HG02885 (cell line): ENCODE measurements at regions not wholly inside any gene's neighbourhood (a gene's known extent, or its start where the extent isn't known, plus 50 kb on each side); places are given as distances from the start of the nearest gene placed in this dataset.
"Not testable (repeated sequence)": the region's sequence is repeated elsewhere in the genome, so short reads cannot be mapped to it uniquely, and the experiment has no call there.

Source experiments
- ATAC-seq: cut with Tn5 transposase; IDR thresholded peaks from one replicate; pipeline ENCODE4 v1.9.1; 2021; ENCODE audit warnings: mild to moderate bottlenecking; ENCODE audit not compliant: unreplicated experiment, poor library complexity

- ATAC-seq = no peak
Observed at GRCh38 chr4:38367642-38368174, 296.3 kb upstream of the KLF3 start.

GRCh38 chr4:38368613-38369012 is 295.4 kb upstream of the KLF3 start:
- no peak for ATAC-seq

GRCh38 chr4:38371391-38371851 is 292.6 kb upstream of the KLF3 start:
- ATAC-seq = no peak

GRCh38 chr4:38373375-38373774 is 290.6 kb upstream of the KLF3 start:
- ATAC-seq = no peak

- ATAC-seq = no peak
Observed at GRCh38 chr4:38377195-38377594, 286.8 kb upstream of the KLF3 start.

GRCh38 chr4:38378478-38378877 is 285.5 kb upstream of the KLF3 start:
- no peak for ATAC-seq

GRCh38 chr4:38381788-38382187 is 282.2 kb upstream of the KLF3 start:
- ATAC-seq = no peak

- ATAC-seq = no peak
Observed at GRCh38 chr4:38382520-38382919, 281.5 kb upstream of the KLF3 start.

GRCh38 chr4:38383646-38384121 is 280.3 kb upstream of the KLF3 start:
- no peak for ATAC-seq

GRCh38 chr4:38385093-38386004 is 278.6 kb upstream of the KLF3 start:
- ATAC-seq = no peak

- ATAC-seq = no peak
Observed at GRCh38 chr4:38386005-38386551, 277.9 kb upstream of the KLF3 start.

- no peak for ATAC-seq
Observed at GRCh38 chr4:38386654-38387188, 277.3 kb upstream of the KLF3 start.

- ATAC-seq = no peak
Observed at GRCh38 chr4:38387348-38387747, 276.7 kb upstream of the KLF3 start.

GRCh38 chr4:38387819-38388218 is 276.2 kb upstream of the KLF3 start:
- ATAC-seq = no peak

GRCh38 chr4:38388907-38389306 is 275.1 kb upstream of the KLF3 start:
- not testable (repeated sequence) for ATAC-seq

GRCh38 chr4:38390969-38391545 is 272.9 kb upstream of the KLF3 start:
- ATAC-seq = no peak

- ATAC-seq = no peak
Observed at GRCh38 chr4:38392223-38392855, 271.7 kb upstream of the KLF3 start.

GRCh38 chr4:38396091-38396490 is 267.9 kb upstream of the KLF3 start:
- no peak for ATAC-seq

- ATAC-seq = no peak
Observed at GRCh38 chr4:38396845-38397547, 267.0 kb upstream of the KLF3 start.

- ATAC-seq = no peak
Observed at GRCh38 chr4:38400946-38401345, 263.1 kb upstream of the KLF3 start.
